HEK293 (cell line): ENCODE measurements at regions not wholly inside any gene's neighbourhood (a gene's known extent, or its start where the extent isn't known, plus 50 kb on each side); places are given as distances from the start of the nearest gene placed in this dataset.

Experiments used
- CTCF ChIA-PET: fragments of 350-600 bp; formaldehyde crosslinking; extraction: SDS; loops from one replicate; lab custom pipeline; 2021; ENCODE audit warnings: antibody characterized with exemption; lab: Yijun Ruan, JAX
- POLR2A ChIA-PET: fragments of 300-600 bp; formaldehyde crosslinking; extraction: SDS; loops from one replicate; lab custom pipeline; 2020; ENCODE audit warnings: antibody characterized with exemption, inconsistent platforms; lab: Yijun Ruan, JAX
- H3K27ac ChIP-seq: fragments of 200-500 bp; sonication (Bioruptor generic); 2 replicates; pipeline ENCODE4 v1.5.1; 2014; ENCODE audit warnings: low read depth, low read length, control low read depth, inconsistent platforms; ENCODE audit errors: extremely low read depth
- H3K36me3 ChIP-seq, 2 experiments: fragments of 200-500 bp in 1 of 2; sonication (Bioruptor generic) in 1 of 2; 1 replicate in 1 of 2; 2 replicates in 1 of 2; pipeline ENCODE4 v1.5.1; 2014 to 2017; ENCODE audit warnings: inconsistent platforms in 2 of 2, low read length in 2 of 2; ENCODE audit not compliant: control insufficient read depth in 2 of 2, insufficient read depth in 1 of 2
- H3K4me1 ChIP-seq: fragments of 200-500 bp; sonication (Bioruptor generic); 2 replicates; pipeline ENCODE4 v1.5.1; 2014; ENCODE audit warnings: mild to moderate bottlenecking, low read length, inconsistent platforms; ENCODE audit not compliant: control insufficient read depth, insufficient read depth
- H3K4me3 ChIP-seq: 2 replicates; pipeline ENCODE4 v1.5.1; 2011; ENCODE audit warnings: low read depth, mild to moderate bottlenecking, control low read depth, low read length, moderate library complexity
- H3K9me3 ChIP-seq: fragments of 200-500 bp; sonication (Bioruptor generic); 2 replicates; pipeline ENCODE4 v1.5.1; 2014; ENCODE audit warnings: low read depth, low read length, inconsistent platforms; ENCODE audit not compliant: control insufficient read depth, insufficient read depth
- BCL11B ChIP-seq: fragments of 450-650 bp; formaldehyde crosslinking; IDR thresholded peaks from 2 replicates; pipeline ENCODE4 v1.5.1; 2016; ENCODE audit warnings: low read depth, missing biosample characterization, missing genetic modification characterization
- MEIS1 ChIP-seq: sonication (generic); formaldehyde crosslinking; IDR thresholded peaks from 2 replicates; pipeline ENCODE4 v1.8.1; 2022; ENCODE audit warnings: missing genetic modification reagents, mild to moderate bottlenecking, borderline replicate concordance
- SP3 ChIP-seq: fragments of 450-650 bp; formaldehyde crosslinking; IDR thresholded peaks from 2 replicates; pipeline ENCODE4 v1.5.1; 2016; ENCODE audit warnings: missing biosample characterization, missing genetic modification characterization
- TCF7L2 ChIP-seq: IDR thresholded peaks from 2 replicates; pipeline ENCODE4 v1.6.1; 2011; ENCODE audit warnings: low read depth, mild to moderate bottlenecking, inconsistent platforms, low read length, moderate library complexity, borderline replicate concordance
- ZBTB7A ChIP-seq: fragments of 450-650 bp; formaldehyde crosslinking; IDR thresholded peaks from 2 replicates; pipeline ENCODE4 v1.5.1; 2016; ENCODE audit warnings: low read depth, missing biosample characterization, missing genetic modification characterization
- ZNF114 ChIP-seq: fragments of 450-650 bp; formaldehyde crosslinking; IDR thresholded peaks from 2 replicates; pipeline ENCODE4 v1.5.0; 2017; ENCODE audit warnings: missing biosample characterization, missing genetic modification characterization
- ZNF132 ChIP-seq: fragments of 450-650 bp; formaldehyde crosslinking; IDR thresholded peaks from 2 replicates; pipeline ENCODE4 v1.5.1; 2017; ENCODE audit warnings: missing biosample characterization, missing genetic modification characterization, borderline replicate concordance
- ZNF133 ChIP-seq: fragments of 450-650 bp; formaldehyde crosslinking; IDR thresholded peaks from 2 replicates; pipeline ENCODE4 v1.5.1; 2016; ENCODE audit warnings: missing biosample characterization, missing genetic modification characterization
- ZNF19 ChIP-seq: fragments of 450-650 bp; formaldehyde crosslinking; IDR thresholded peaks from 2 replicates; pipeline ENCODE4; 2016; ENCODE audit warnings: missing biosample characterization, missing genetic modification characterization, low read depth
- ZNF211 ChIP-seq: fragments of 450-650 bp; formaldehyde crosslinking; IDR thresholded peaks from 2 replicates; pipeline ENCODE4 v1.5.1; 2016; ENCODE audit warnings: low read depth, missing biosample characterization, missing genetic modification characterization
- ZNF335 ChIP-seq: fragments of 450-650 bp; formaldehyde crosslinking; conservative IDR thresholded peaks from 2 replicates; pipeline ENCODE4 v1.5.1; 2016; ENCODE audit warnings: missing biosample characterization, missing genetic modification characterization
- ZNF354C ChIP-seq: fragments of 450-650 bp; formaldehyde crosslinking; IDR thresholded peaks from 2 replicates; pipeline ENCODE4 v1.5.1; 2016; ENCODE audit warnings: missing biosample characterization, missing genetic modification characterization, low read depth, borderline replicate concordance
- ZNF366 ChIP-seq: fragments of 450-650 bp; formaldehyde crosslinking; conservative IDR thresholded peaks from 2 replicates; pipeline ENCODE4 v1.5.1; 2016; ENCODE audit warnings: missing biosample characterization, missing genetic modification characterization
- ZNF48 ChIP-seq: fragments of 450-650 bp; formaldehyde crosslinking; IDR thresholded peaks from 2 replicates; pipeline ENCODE4 v1.5.1; 2016; ENCODE audit warnings: missing biosample characterization, missing genetic modification characterization
- ZNF521 ChIP-seq: fragments of 450-650 bp; formaldehyde crosslinking; IDR thresholded peaks from 2 replicates; pipeline ENCODE4 v1.5.1; 2017; ENCODE audit warnings: missing biosample characterization, mild to moderate bottlenecking, missing genetic modification characterization
- ZNF843 ChIP-seq: fragments of 450-650 bp; formaldehyde crosslinking; IDR thresholded peaks from 2 replicates; pipeline ENCODE4 v1.5.1; 2016; ENCODE audit warnings: missing biosample characterization, missing genetic modification characterization
- ZXDB ChIP-seq: fragments of 450-650 bp; formaldehyde crosslinking; IDR thresholded peaks from 2 replicates; pipeline ENCODE4 v1.5.1; 2016; ENCODE audit warnings: missing biosample characterization, missing genetic modification characterization
- TF ChIP-seq, protein P1 (sequence below): fragments of 450-650 bp; formaldehyde crosslinking; IDR thresholded peaks from 2 replicates; pipeline ENCODE4 v1.5.1; 2017; ENCODE audit warnings: missing biosample characterization, missing genetic modification characterization
- TF ChIP-seq, protein P2 (sequence below): fragments of 450-650 bp; formaldehyde crosslinking; IDR thresholded peaks from 2 replicates; pipeline ENCODE4 v1.5.1; 2016; ENCODE audit warnings: missing biosample characterization, missing genetic modification characterization
- TF ChIP-seq, protein P3 (sequence below): fragments of 450-650 bp; formaldehyde crosslinking; IDR thresholded peaks from 2 replicates; pipeline ENCODE4 v1.5.0; 2017; ENCODE audit warnings: missing biosample characterization, missing genetic modification characterization, borderline replicate concordance

DNA sequence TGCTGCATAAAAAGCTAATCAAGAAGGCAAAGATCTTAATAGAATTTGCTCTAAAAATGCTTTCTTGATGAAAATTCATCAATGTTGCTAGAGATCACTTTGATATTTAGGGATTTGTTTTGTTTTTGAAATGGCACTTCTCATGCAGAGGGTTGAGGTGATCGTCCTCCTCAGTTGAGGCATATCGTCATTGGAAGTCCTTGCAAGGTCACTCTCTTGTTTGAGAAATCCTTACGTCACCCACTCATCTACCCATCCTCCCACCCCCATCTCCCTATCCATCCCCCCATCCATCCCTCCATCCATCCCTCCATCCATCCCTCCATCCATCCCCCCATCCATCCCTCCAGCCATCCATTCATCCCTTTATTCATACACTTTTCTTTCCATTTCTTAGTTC is 133.7 kb downstream of the THNSL2 start:
- Histone ChIP-seq H3K4me1 (no peaks in the 10 kb centered on the region), H3K4me3 (no peak overlapping the region), H3K9me3 (no peaks in the 10 kb centered on the region; the same call in 1 of the 2 replicates)
- ChIA-PET POLR2A (no interaction called here), CTCF (interaction anchor here (0.6 to 0.9 kb wide), 2 partner anchors 40 to 243 kb away, joined by 3 to 5 read pairs; no protein-coding TSS in a partner anchor)
- no peak for TF ChIP-seq BCL11B (tag by site-specific recombination)
- TF ChIP-seq ZNF366 (tag by site-specific recombination), result peak; percentile 55
- TF ChIP-seq, all 188 proteins: peak for 1
- Histone ChIP-seq H3K27ac (no peak overlapping the region), H3K36me3 (no peaks in the 10 kb centered on the region)

DNA sequence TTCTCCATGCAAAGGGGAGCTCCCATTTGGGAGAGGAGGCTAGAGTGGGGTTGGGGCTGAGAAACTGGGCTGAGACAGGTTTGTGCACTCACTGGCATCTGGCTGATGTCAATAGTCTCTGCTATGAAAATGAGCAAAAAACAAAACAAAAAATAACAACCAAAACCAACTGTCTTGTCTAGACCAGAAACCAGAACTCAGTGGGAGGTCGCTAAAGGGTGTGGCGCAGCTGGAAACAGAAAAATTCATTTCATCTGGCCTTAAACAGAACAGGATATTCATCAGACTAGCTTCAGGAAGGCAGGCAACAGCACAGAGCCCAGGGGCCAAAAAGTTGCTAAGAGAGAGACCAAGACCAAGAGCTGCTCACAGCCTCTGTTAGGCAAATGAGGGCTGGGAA is 126.1 kb downstream of the THNSL2 start:
- Histone ChIP-seq H3K4me1 (no peaks in the 10 kb centered on the region), H3K27ac (no peak overlapping the region), H3K9me3 (no peaks in the 10 kb centered on the region), H3K36me3 (no peaks in the 10 kb centered on the region), H3K4me3 (no peak overlapping the region)
- TF ChIP-seq, protein P1, sequence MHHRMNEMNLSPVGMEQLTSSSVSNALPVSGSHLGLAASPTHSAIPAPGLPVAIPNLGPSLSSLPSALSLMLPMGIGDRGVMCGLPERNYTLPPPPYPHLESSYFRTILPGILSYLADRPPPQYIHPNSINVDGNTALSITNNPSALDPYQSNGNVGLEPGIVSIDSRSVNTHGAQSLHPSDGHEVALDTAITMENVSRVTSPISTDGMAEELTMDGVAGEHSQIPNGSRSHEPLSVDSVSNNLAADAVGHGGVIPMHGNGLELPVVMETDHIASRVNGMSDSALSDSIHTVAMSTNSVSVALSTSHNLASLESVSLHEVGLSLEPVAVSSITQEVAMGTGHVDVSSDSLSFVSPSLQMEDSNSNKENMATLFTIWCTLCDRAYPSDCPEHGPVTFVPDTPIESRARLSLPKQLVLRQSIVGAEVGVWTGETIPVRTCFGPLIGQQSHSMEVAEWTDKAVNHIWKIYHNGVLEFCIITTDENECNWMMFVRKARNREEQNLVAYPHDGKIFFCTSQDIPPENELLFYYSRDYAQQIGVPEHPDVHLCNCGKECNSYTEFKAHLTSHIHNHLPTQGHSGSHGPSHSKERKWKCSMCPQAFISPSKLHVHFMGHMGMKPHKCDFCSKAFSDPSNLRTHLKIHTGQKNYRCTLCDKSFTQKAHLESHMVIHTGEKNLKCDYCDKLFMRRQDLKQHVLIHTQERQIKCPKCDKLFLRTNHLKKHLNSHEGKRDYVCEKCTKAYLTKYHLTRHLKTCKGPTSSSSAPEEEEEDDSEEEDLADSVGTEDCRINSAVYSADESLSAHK, result no peak
- TF ChIP-seq ZNF354C (tag by site-specific recombination), result no peak
- TF ChIP-seq ZXDB, result no peak
- TF ChIP-seq SP3 (tag by site-specific recombination), result no peak
- no peak for TF ChIP-seq ZNF114 (tag by site-specific recombination)
- TF ChIP-seq ZNF335, result no peak
- no peak for TF ChIP-seq ZNF211
- TF ChIP-seq ZNF132 (tag by site-specific recombination), result no peak
- TF ChIP-seq ZNF19, result no peak
- no peak for TF ChIP-seq ZBTB7A (tag by site-specific recombination)
- TF ChIP-seq MEIS1 (CRISPR knock-in tag), result no peak
- TF ChIP-seq, protein P2, sequence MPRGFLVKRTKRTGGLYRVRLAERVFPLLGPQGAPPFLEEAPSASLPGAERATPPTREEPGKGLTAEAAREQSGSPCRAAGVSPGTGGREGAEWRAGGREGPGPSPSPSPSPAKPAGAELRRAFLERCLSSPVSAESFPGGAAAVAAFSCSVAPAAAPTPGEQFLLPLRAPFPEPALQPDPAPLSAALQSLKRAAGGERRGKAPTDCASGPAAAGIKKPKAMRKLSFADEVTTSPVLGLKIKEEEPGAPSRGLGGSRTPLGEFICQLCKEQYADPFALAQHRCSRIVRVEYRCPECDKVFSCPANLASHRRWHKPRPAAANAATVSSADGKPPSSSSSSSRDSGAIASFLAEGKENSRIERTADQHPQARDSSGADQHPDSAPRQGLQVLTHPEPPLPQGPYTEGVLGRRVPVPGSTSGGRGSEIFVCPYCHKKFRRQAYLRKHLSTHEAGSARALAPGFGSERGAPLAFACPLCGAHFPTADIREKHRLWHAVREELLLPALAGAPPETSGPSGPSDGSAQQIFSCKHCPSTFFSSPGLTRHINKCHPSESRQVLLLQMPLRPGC, result no peak
- CTCF ChIA-PET, result interaction anchor here (0.6 to 1.7 kb wide), 4 partner anchors 9 to 136 kb away, joined by 3 to 6 read pairs (median 3); no protein-coding TSS in a partner anchor
- POLR2A ChIA-PET, result no interaction called here

DNA sequence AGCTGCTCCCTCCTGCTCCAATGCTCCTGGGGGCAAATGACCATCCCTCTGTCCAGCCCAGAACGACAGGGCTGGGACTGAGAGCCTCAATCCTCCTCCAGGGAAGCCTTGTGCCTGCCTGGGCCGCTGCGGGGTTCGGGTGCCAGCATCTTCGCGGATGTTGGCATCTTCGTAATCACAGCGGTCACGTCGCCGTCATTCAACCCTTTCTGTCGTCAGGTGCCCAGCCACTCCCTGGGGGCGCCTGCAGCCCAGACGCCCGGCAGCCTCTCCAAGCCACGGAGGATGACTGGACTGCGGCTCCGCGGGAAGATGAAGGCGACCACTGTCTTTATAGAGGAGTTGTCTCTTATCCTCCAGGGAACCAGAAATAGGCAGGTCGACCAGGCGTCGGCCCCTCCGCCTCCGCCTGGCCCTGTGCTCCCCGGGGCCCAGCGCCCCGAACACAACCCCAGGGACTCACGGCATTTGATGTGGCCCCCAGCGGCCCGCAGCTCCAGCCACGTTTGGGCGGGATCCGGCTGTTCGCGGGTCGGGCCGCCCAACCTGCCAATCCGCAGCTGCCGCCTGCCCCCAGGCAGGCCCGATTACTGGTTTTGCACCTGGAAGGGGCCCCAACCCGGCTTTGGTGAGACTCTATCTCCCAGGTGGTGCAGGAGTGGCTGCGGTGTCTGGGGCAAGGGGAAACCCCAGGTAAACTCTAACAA is 113.9 kb downstream of the THNSL2 start:
- H3K4me3 ChIP-seq, result no peak overlapping the region
- ChIA-PET POLR2A (no interaction called here), CTCF (interaction anchor here (0.6 kb wide), 1 partner anchor 12 kb away, joined by 3 read pairs; no protein-coding TSS in a partner anchor)
- no peak for TF ChIP-seq TCF7L2
- no peak for TF ChIP-seq ZNF521 (tag by site-specific recombination)
- no peak for TF ChIP-seq ZNF48
- TF ChIP-seq, protein P3, sequence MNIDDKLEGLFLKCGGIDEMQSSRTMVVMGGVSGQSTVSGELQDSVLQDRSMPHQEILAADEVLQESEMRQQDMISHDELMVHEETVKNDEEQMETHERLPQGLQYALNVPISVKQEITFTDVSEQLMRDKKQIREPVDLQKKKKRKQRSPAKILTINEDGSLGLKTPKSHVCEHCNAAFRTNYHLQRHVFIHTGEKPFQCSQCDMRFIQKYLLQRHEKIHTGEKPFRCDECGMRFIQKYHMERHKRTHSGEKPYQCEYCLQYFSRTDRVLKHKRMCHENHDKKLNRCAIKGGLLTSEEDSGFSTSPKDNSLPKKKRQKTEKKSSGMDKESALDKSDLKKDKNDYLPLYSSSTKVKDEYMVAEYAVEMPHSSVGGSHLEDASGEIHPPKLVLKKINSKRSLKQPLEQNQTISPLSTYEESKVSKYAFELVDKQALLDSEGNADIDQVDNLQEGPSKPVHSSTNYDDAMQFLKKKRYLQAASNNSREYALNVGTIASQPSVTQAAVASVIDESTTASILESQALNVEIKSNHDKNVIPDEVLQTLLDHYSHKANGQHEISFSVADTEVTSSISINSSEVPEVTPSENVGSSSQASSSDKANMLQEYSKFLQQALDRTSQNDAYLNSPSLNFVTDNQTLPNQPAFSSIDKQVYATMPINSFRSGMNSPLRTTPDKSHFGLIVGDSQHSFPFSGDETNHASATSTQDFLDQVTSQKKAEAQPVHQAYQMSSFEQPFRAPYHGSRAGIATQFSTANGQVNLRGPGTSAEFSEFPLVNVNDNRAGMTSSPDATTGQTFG (tag by site-specific recombination), result no peak
- no peak for TF ChIP-seq ZNF133
- no peak for TF ChIP-seq ZNF843 (tag by site-specific recombination)
- no peaks in the 10 kb centered on the region for H3K36me3 ChIP-seq
- no peak overlapping the region for H3K27ac ChIP-seq
- H3K4me1 ChIP-seq, result no peaks in the 10 kb centered on the region
- H3K9me3 ChIP-seq, result no peaks in the 10 kb centered on the region
